GM18502 (cell line): ENCODE measurements at regions not wholly inside any gene's neighbourhood (a gene's known extent, or its start where the extent isn't known, plus 50 kb on each side); places are given as distances from the start of the nearest gene placed in this dataset.

Source experiments
- ATAC-seq: cut with Tn5 transposase; IDR thresholded peaks from one replicate; pipeline ENCODE4 v1.9.1; 2021; ENCODE audit warnings: mild to moderate bottlenecking; ENCODE audit not compliant: unreplicated experiment, poor library complexity

- ATAC-seq: no peak
These were observed 742.4 kb downstream of the DCDC2C start for GRCh38 chr2:4445821-4446220.

GRCh38 chr2:4454907-4455306 lies 751.5 kb downstream of the DCDC2C start:
- ATAC-seq: no peak

DNA sequence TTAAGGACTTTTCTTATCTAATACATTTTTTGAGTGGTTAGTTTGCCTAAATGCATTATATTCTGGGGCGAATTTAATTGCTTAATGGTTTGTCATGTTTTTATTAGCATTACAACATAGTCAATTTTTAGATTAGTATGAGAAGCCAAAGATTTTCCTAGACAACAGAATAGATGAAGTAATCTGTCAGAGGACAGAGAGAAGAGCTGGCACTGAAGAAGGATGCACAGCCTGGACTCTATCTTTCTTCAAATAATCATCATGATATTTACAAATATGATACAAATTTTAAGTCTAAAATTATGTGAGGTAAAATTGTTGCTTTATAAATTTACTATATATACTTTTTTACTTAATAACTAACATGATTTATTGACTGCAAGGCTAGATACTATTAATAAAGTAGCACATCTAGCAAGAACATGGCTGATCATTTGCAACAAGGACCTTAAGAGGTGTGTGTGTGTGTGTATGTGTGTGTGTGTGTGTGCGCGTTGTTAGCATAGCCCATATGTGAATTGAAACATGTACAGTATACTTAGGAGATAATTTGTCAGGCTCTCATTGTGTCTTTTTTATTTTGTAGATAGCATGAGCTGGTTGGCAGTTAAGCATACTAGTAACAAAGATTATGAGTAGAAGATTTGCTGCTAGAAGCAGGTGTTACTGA lies 752.2 kb downstream of the DCDC2C start:
- ATAC-seq: no peak

DNA sequence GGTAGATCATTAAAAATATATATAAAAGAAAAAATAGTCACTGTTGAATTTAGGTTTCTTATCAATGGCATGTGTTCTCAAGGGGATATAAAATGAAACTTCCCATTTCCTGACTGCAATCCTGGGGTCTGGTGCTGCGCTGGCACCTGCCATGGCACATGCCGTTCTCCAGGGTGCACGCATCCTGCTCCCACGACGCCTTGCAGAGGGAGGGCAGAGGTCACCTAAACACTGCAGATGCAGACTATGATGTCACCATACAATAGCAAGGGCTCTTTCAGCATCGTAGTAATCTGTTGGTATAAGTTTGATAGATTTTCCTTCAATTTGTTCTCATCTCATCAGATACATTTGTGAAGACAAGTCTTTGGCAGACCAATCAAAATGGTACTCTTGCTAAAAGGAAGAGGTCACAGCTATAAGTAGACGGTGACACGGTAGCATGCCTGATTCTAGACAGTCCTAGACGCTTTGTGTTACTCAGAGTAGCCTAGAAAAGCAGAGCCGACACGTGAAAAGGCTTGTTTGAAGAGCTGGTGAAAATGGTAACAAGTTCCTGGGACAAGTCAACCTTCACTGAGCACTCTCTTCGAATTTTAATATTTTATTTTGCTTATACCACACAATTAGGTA lies 761.4 kb downstream of the DCDC2C start:
- no peak for ATAC-seq

DNA sequence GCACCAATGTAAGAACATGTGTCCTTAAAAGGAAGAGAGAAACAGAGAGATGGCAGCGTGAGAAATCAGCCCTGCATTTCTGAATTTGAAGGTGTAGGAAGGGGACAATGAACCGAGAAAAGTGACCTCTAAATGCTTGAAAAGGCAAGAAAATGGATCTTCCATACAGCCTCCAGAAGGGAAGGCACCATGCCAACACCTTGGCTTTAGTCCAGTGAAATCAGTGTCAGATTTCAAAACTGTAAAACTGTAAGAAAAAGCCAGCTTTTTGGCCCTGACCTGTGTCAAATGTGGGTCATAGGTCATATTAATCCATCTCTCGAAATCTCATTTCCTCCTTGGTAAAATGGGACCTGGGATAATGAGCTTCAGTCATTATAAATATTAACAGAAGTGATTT lies 762.3 kb downstream of the DCDC2C start:
- no peak for ATAC-seq

GRCh38 chr2:4475618-4476017 lies 772.2 kb downstream of the DCDC2C start:
- no peak for ATAC-seq

DNA sequence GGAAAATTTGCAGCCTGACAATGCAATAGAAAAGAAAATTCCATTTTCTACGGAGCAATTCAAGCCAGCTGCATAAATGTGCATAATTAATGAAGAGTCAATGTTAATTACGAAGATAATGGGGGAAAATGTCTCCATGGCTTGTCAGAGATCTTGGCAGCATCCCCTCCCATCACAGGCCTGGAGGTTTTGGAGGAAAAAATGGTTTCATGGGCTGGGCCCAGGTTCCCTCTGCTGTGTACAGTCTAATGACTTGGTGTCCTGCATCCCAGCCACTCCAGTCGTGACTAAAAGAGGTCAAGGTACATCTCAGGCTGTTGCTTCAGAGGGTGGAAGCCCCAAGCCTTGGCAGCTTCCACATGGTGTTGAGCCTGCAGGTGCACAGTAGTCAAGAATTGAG lies 779.7 kb downstream of the DCDC2C start:
- ATAC-seq: no peak

DNA sequence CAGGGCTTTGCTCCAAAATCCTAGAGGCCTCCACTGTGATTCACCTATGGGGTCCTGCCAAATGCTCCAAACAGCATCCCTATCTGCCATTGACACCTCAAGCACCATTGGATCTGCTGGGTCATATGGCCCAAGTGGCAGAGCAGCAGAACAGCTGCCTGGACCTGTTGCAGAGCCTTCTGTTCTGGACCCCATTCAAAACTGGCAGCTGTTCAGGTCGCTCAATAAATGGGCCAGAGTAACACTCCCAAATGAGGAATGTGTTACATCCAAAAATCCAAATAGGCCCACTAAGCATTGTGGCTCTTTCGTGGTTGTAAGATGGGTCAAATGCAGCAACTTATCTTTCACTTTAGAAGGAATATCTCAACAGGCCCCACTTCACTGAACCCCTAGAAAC lies 783.6 kb downstream of the DCDC2C start:
- ATAC-seq: no peak

GRCh38 chr2:4499316-4500030 lies 796.1 kb downstream of the DCDC2C start:
- no peak for ATAC-seq

DNA sequence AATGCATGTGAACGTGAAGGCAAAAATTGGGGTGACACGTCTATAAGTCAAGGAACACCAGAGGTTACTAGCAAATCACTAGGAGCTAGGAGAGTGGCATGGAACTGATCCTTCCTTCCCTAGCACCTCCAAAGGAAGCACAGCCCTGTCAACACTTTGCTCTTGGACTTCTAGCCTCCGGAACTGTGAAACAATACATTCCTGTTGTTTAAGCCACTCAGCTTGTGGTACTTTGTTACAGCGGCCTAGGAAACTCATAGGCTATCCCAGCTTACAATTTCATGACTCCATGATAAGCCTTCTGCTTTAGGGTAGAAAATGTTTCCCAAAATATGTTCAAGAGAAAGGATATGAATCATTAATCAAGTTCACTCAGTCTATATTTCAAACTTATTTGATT lies 798.1 kb downstream of the DCDC2C start:
- no peak for ATAC-seq

DNA sequence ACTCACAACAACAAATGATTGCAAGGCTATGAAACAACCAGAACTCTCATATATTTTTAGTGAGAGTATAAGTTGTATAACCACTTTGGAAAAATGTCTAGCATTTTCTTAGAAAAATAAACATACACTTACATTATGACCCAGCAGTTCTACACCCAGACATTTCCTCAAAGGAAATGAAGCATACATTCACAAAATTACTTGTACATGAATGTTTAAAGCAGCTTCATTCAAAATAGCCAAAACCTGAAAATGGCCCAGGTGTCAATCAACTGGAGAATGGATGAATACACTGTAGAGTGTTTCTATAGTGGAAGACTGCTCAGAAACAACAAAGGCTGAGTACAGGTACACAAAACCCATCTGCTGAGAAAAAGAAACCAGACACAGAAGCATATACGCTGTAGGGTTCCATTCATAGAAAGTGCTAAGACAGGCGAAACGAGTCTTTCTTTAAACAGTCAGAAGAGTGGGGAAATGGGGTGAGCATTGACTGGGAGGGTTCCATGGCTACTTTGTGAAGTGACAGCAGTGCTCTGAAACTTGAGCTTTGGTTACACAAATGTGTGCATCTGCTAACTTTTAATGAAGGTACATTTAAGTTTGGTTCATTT lies 799.0 kb downstream of the DCDC2C start:
- no peak for ATAC-seq

DNA sequence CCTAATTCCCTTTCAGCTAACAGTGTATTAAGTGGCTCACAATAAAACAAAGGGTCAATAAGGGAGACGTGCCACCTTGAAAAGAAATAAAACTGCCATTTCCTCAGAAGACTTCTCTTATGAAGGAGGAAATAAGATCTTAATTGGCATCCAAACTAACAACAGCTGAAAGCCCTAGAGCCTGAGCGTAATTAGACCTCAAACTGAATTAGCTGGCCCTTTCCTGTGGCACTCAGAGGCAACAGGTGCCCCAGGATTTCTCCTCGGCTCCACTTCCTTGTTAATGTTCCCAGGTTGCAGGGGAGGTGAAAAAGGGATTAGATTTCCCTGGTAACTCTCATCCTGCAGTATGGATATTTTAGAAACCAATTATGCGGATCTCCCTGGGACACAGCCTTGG lies 804.3 kb downstream of the DCDC2C start:
- no peak for ATAC-seq

GRCh38 chr2:4515871-4516761 lies 812.7 kb downstream of the DCDC2C start:
- ATAC-seq: no peak

GRCh38 chr2:4518596-4518995 lies 815.2 kb downstream of the DCDC2C start:
- no peak for ATAC-seq

DNA sequence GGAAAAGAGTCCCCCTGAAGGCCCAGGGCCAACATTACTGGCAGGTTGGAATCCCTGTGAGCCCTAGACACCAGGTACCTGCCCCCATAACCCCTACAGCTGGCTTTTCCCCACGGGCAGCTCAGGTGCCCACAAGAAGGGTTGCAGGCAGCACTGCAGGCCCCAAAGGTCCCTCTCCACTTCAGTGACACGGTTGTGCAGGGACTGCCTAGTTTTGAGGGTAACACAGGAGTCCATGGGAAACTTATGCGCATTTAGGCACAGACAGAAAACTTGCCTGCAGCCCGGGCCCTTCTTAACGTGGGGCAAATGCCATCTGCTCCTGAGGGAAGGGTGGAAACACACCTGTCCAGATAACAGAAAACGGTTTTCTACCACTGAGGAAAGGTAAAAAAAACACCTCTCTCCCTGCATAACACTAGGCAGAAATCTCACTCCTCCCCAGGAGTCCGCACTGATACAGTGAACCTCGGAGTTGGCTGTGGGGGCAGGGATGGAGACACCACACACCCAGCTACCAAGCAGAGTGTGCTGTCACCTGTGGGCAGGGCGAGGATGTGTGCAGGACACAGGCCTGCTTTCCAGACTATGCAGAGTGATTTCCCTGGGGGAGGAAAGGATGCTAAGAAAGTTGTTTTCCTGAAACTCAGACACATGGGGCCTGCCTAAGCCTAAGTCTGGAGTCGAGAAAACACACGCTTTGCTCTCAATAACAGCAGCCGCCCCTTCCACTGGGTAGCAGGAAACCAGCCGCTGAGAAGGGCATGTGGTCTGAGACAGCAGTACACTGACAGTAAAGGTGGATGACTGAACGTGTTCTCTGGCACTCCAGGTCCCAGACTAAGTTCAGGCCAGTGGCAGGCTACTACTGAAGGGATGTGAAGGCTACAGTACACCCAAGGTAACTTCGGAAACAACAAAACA lies 819.4 kb downstream of the DCDC2C start:
- ATAC-seq: no peak

DNA sequence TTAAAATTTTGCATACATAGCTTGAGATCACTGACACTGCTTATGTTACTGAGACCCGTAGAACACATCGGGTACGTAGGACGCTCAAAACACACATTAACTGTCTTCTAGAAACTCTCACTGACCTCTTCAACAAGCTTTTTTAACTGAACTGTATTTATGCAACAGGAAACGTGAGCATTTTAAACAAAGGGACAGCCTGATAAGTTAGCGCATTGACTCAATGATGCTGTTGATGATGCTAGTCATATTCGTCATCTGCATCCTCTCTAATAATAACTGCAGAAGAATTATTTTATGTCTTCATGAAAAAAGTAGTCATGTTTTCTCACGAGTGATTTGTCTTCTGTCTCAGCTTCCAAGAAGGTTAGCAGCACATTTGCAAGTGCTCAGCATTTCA lies 824.0 kb downstream of the DCDC2C start:
- ATAC-seq: no peak

- ATAC-seq: no peak
These were observed 824.9 kb downstream of the DCDC2C start for GRCh38 chr2:4528246-4528645.

DNA sequence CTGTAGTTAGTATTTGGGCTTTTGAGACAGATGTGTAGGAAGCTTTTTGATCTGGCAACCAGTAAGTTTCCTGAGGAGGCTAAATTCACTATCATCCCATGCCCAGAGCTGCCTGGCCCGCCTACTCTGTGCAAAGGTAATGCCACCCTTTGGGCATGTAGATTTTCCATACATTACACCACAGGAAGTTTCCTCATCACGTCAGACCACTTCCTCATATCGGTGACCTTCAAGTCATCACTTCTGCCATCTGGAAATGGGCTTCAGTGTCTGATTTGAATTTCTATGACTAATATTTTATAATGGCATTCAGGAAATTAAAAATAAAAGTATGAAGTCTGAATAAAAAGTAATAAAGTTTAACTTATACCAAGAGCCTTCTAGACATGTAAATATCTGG lies 825.4 kb downstream of the DCDC2C start:
- ATAC-seq: no peak

DNA sequence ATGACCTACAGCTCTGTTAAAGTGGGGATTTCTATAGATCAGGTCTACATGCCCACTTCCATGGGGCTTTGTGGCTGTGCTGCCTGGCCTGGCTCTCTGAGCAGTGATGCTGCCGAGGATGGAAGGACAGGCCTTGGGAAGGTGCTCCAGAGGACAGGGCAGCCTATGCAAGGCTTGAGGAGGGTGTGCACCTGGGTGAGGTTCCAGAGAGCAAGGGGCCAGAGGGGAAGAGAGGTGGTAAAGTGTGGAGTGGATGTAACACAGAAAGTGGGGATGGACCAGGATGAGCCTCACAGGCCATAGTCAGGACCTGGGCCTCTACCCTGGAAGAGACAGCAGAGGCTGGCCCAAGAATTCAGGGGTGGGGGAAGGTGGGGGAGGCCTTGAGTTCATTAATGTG lies 826.4 kb downstream of the DCDC2C start:
- ATAC-seq: no peak
